ENCODE measurements at regions not wholly inside any gene's neighbourhood (a gene's known extent, or its start where the extent isn't known, plus 50 kb on each side); places are given as distances from the start of the nearest gene placed in this dataset.

- Histone ChIP-seq H4K20me1 (ENCODE audit: low read depth, low read length) (no peaks in the 10 kb centered on the region), H3K4me2 (ENCODE audit: low read depth, low read length, poor library complexity, severe bottlenecking) (no peak overlapping the region), H3K36me3 (ENCODE audit: low read length) (no peaks in the 10 kb centered on the region), H3K27me3 (ENCODE audit: low read length) (no peaks in the 10 kb centered on the region), H3K79me2 (ENCODE audit: insufficient read depth, low read length) (no peaks in the 10 kb centered on the region), H3K9ac (ENCODE audit: low read length) (no peak overlapping the region), H3K9me3 (ENCODE audit: insufficient read depth, low read length) (no peaks in the 10 kb centered on the region), H3K9me2 (replicated peaks; ENCODE audit: insufficient read depth, low read length) (no peaks in the 10 kb centered on the region), H3K27ac (ENCODE audit: low read depth, low read length) (no peak overlapping the region), H3F3A (ENCODE audit: insufficient read depth) (no peaks in the 10 kb centered on the region), H3K4me3 (ENCODE audit: insufficient read depth, low read length, poor library complexity, severe bottlenecking) (no peak overlapping the region), H2AFZ (ENCODE audit: low read depth, low read length, severe bottlenecking) (no peak overlapping the region)
- TF ChIP-seq EZH2phosphoT487 (conservative IDR thresholded peaks at IDR 0.05; ENCODE audit: low read length) (no peak), CTCF (IDR thresholded peaks at IDR 0.05; ENCODE audit: insufficient read depth, low read length, poor library complexity, severe bottlenecking) (no peak)
These were observed 507.9 kb upstream of the LCORL start for GRCh38 chr4:18529482-18529881.

GRCh38 chr4:18524667-18525066 is 503.1 kb upstream of the LCORL start:
- Histone ChIP-seq H3K27me3 (ENCODE audit: low read length) (no peaks in the 10 kb centered on the region), H3K79me2 (ENCODE audit: insufficient read depth, low read length) (no peaks in the 10 kb centered on the region), H3K36me3 (ENCODE audit: low read length) (no peaks in the 10 kb centered on the region), H3K9ac (ENCODE audit: low read length) (no peak overlapping the region), H2AFZ (ENCODE audit: low read depth, low read length, severe bottlenecking) (no peak overlapping the region), H3K4me2 (ENCODE audit: low read depth, low read length, poor library complexity, severe bottlenecking) (no peak overlapping the region), H3K4me3 (ENCODE audit: insufficient read depth, low read length, poor library complexity, severe bottlenecking) (no peak overlapping the region), H3K27ac (ENCODE audit: low read depth, low read length) (no peak overlapping the region), H3K9me2 (replicated peaks; ENCODE audit: insufficient read depth, low read length) (no peaks in the 10 kb centered on the region), H3K9me3 (ENCODE audit: insufficient read depth, low read length) (no peaks in the 10 kb centered on the region), H3F3A (ENCODE audit: insufficient read depth) (no peaks in the 10 kb centered on the region), H4K20me1 (ENCODE audit: low read depth, low read length) (no peaks in the 10 kb centered on the region)
- no peak for TF ChIP-seq EZH2phosphoT487 (conservative IDR thresholded peaks at IDR 0.05; ENCODE audit: low read length)
- no peak for TF ChIP-seq CTCF (IDR thresholded peaks at IDR 0.05; ENCODE audit: insufficient read depth, low read length, poor library complexity, severe bottlenecking)

GRCh38 chr4:18518098-18518497 is 496.5 kb upstream of the LCORL start:
- no peaks in the 10 kb centered on the region for H3F3A ChIP-seq (ENCODE audit: insufficient read depth)
- no peaks in the 10 kb centered on the region for H3K36me3 ChIP-seq (ENCODE audit: low read length)

More at GRCh38 chr4:18518098-18518497, 496.5 kb upstream of the LCORL start:
- Histone ChIP-seq H3K27ac (ENCODE audit: low read depth, low read length) (no peak overlapping the region), H3K4me3 (ENCODE audit: insufficient read depth, low read length, poor library complexity, severe bottlenecking) (no peak overlapping the region), H3K79me2 (ENCODE audit: insufficient read depth, low read length) (no peaks in the 10 kb centered on the region), H3K9me2 (replicated peaks; ENCODE audit: insufficient read depth, low read length) (no peaks in the 10 kb centered on the region), H3K27me3 (ENCODE audit: low read length) (no peaks in the 10 kb centered on the region), H4K20me1 (ENCODE audit: low read depth, low read length) (no peaks in the 10 kb centered on the region), H3K9ac (ENCODE audit: low read length) (no peak overlapping the region), H2AFZ (ENCODE audit: low read depth, low read length, severe bottlenecking) (no peak overlapping the region), H3K9me3 (ENCODE audit: insufficient read depth, low read length) (no peaks in the 10 kb centered on the region), H3K4me2 (ENCODE audit: low read depth, low read length, poor library complexity, severe bottlenecking) (no peak overlapping the region)
- TF ChIP-seq CTCF (IDR thresholded peaks at IDR 0.05; ENCODE audit: insufficient read depth, low read length, poor library complexity, severe bottlenecking) = no peak
- no peak for TF ChIP-seq EZH2phosphoT487 (conservative IDR thresholded peaks at IDR 0.05; ENCODE audit: low read length)

All from SU-DHL-6 (cell line).